ENCODE measurements at regions not wholly inside any gene's neighbourhood (a gene's known extent, or its start where the extent isn't known, plus 50 kb on each side); places are given as distances from the start of the nearest gene placed in this dataset.

GRCh38 chr7:42344198-42344755, 107.3 kb upstream of the GLI3 start:
- TF ChIP-seq, protein P1, sequence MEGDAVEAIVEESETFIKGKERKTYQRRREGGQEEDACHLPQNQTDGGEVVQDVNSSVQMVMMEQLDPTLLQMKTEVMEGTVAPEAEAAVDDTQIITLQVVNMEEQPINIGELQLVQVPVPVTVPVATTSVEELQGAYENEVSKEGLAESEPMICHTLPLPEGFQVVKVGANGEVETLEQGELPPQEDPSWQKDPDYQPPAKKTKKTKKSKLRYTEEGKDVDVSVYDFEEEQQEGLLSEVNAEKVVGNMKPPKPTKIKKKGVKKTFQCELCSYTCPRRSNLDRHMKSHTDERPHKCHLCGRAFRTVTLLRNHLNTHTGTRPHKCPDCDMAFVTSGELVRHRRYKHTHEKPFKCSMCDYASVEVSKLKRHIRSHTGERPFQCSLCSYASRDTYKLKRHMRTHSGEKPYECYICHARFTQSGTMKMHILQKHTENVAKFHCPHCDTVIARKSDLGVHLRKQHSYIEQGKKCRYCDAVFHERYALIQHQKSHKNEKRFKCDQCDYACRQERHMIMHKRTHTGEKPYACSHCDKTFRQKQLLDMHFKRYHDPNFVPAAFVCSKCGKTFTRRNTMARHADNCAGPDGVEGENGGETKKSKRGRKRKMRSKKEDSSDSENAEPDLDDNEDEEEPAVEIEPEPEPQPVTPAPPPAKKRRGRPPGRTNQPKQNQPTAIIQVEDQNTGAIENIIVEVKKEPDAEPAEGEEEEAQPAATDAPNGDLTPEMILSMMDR (IDR thresholded peaks at IDR 0.05; ENCODE audit: borderline replicate concordance, insufficient read depth, low read depth, low read length): no peak
- H3K4me3 ChIP-seq (ENCODE audit: low read depth, low read length): no peak overlapping the region

DNA sequence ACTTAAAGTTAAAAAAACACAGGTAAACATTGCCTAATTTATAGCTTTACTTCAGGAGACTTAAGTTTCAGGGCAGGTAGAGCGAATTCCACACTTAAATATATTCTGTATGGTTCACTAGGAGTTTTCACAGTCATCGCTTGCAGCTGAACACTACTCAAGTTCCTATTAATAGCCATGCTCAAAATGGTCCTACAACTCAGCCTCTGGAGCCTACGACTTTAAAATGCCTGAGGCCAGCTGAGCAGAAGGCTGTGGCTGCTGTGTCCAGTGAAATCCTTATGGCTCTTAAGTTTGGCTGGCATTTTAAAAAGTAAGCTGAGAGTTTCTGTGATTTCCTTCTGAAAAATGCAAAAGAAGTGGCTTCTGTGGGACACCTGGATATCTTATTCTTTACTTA, 105.4 kb upstream of the GLI3 start:
- TF ChIP-seq, protein P1 (IDR thresholded peaks at IDR 0.05; ENCODE audit: borderline replicate concordance, insufficient read depth, low read depth, low read length): no peak
- H3K4me3 ChIP-seq (ENCODE audit: low read depth, low read length): no peak overlapping the region

GRCh38 chr7:42340436-42340835, 103.4 kb upstream of the GLI3 start:
- H3K4me3 ChIP-seq (ENCODE audit: low read depth, low read length): no peak overlapping the region
- TF ChIP-seq, protein P1 (IDR thresholded peaks at IDR 0.05; ENCODE audit: borderline replicate concordance, insufficient read depth, low read depth, low read length): no peak

GRCh38 chr7:42338916-42339540, 102.0 kb upstream of the GLI3 start:
- TF ChIP-seq, protein P1 (IDR thresholded peaks at IDR 0.05; ENCODE audit: borderline replicate concordance, insufficient read depth, low read depth, low read length): no peak
- H3K4me3 ChIP-seq (ENCODE audit: low read depth, low read length): no peak overlapping the region

- TF ChIP-seq, protein P1 (IDR thresholded peaks at IDR 0.05; ENCODE audit: borderline replicate concordance, insufficient read depth, low read depth, low read length): no peak
- no peak overlapping the region for H3K4me3 ChIP-seq (ENCODE audit: low read depth, low read length)
These were observed 101.4 kb upstream of the GLI3 start for GRCh38 chr7:42338231-42338915.

GRCh38 chr7:42337225-42337905, 100.4 kb upstream of the GLI3 start:
- TF ChIP-seq, protein P1 (IDR thresholded peaks at IDR 0.05; ENCODE audit: borderline replicate concordance, insufficient read depth, low read depth, low read length): no peak
- no peak overlapping the region for H3K4me3 ChIP-seq (ENCODE audit: low read depth, low read length)

Measured in GM12875 (cell line).